ENCODE measurements at regions not wholly inside any gene's neighbourhood (a gene's known extent, or its start where the extent isn't known, plus 50 kb on each side); places are given as distances from the start of the nearest gene placed in this dataset.

GRCh38 chr2:191611614-191612013 is 66.3 kb upstream of the NABP1 start:
- TF ChIP-seq REST (IDR thresholded peaks at IDR 0.05; ENCODE audit: insufficient replicate concordance, low read depth): no peak
- TF ChIP-seq SPI1 (IDR thresholded peaks at IDR 0.05; ENCODE audit: borderline replicate concordance, low read depth): peak; percentile 27; the same call in 1 of the 2 replicates
- Histone ChIP-seq H3K27me3 (ENCODE audit: insufficient read depth, poor library complexity, severe bottlenecking) (no peaks in the 10 kb centered on the region), H3K4me3 (replicated peaks; ENCODE audit: insufficient read depth, low read length) (no peak overlapping the region), H3K27ac (replicated peaks) (no peak overlapping the region)
- peak; percentile 79 to 80 for DNase-seq (ENCODE audit: low read depth in 1 of 2, low spot score in 1 of 2)

GRCh38 chr2:191612496-191612895 is 65.4 kb upstream of the NABP1 start:
- no peaks in the 10 kb centered on the region for H3K27me3 ChIP-seq (ENCODE audit: insufficient read depth, poor library complexity, severe bottlenecking)
- no peak overlapping the region for H3K27ac ChIP-seq (replicated peaks)

GRCh38 chr2:191614759-191615158 is 63.2 kb upstream of the NABP1 start:
- H3K27ac ChIP-seq (replicated peaks): no peak overlapping the region
- H3K27me3 ChIP-seq (ENCODE audit: insufficient read depth, poor library complexity, severe bottlenecking): no peaks in the 10 kb centered on the region
- no peak overlapping the region for H3K4me3 ChIP-seq (replicated peaks; ENCODE audit: insufficient read depth, low read length)
- DNase-seq (ENCODE audit: low read depth in 1 of 2, low spot score in 1 of 2): no peak
- TF ChIP-seq SPI1 (IDR thresholded peaks at IDR 0.05; ENCODE audit: borderline replicate concordance, low read depth) (no peak), POLR2AphosphoS5 (IDR thresholded peaks at IDR 0.05; ENCODE audit: low read depth) (no peak), REST (IDR thresholded peaks at IDR 0.05; ENCODE audit: insufficient replicate concordance, low read depth) (no peak), CTCF (IDR thresholded peaks at IDR 0.05; ENCODE audit: insufficient read depth, low read length) (no peak), GABPA (IDR thresholded peaks at IDR 0.05; ENCODE audit: low read depth) (no peak)

More at GRCh38 chr2:191612496-191612895, 65.4 kb upstream of the NABP1 start:
- no peak for DNase-seq (ENCODE audit: low read depth in 1 of 2, low spot score in 1 of 2)
- TF ChIP-seq POLR2AphosphoS5 (IDR thresholded peaks at IDR 0.05; ENCODE audit: low read depth) (no peak), SPI1 (IDR thresholded peaks at IDR 0.05; ENCODE audit: borderline replicate concordance, low read depth) (no peak), CTCF (IDR thresholded peaks at IDR 0.05; ENCODE audit: insufficient read depth, low read length) (no peak), GABPA (IDR thresholded peaks at IDR 0.05; ENCODE audit: low read depth) (no peak), REST (IDR thresholded peaks at IDR 0.05; ENCODE audit: insufficient replicate concordance, low read depth) (no peak)
- H3K4me3 ChIP-seq (replicated peaks; ENCODE audit: insufficient read depth, low read length): no peak overlapping the region

Data from HL-60 (cell line).